ENCODE measurements at regions not wholly inside any gene's neighbourhood (a gene's known extent, or its start where the extent isn't known, plus 50 kb on each side); places are given as distances from the start of the nearest gene placed in this dataset.
"Not testable (repeated sequence)": the region's sequence is repeated elsewhere in the genome, so short reads cannot be mapped to it uniquely, and the experiment has no call there.

DNA sequence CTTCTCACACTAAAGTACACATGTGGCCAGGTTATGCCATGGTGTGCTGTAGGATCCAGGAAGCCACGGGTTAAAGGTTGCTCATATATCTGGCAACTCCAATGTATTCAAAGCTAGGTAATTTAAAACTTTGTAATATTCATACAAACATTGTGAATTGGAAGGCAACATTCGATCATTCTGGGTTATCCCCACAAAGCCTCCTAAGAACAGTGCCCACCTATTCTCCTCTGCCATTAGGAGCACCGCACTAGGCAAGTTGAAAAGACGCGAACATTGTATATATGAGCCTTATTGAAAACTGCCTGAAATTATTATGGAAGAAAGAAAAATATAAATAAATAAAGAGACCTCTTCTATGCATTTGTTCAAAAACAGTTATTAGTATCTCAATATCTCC is 228.2 kb downstream of the IGSF11 start:
- CTCF ChIA-PET = interaction anchor here (1.2 to 2.4 kb wide), 3 partner anchors 10 to 46 kb away, joined by 3 to 6 read pairs (median 4); no protein-coding TSS in a partner anchor
- POLR2A ChIA-PET = no interaction called here
- TF ChIP-seq, protein P1, sequence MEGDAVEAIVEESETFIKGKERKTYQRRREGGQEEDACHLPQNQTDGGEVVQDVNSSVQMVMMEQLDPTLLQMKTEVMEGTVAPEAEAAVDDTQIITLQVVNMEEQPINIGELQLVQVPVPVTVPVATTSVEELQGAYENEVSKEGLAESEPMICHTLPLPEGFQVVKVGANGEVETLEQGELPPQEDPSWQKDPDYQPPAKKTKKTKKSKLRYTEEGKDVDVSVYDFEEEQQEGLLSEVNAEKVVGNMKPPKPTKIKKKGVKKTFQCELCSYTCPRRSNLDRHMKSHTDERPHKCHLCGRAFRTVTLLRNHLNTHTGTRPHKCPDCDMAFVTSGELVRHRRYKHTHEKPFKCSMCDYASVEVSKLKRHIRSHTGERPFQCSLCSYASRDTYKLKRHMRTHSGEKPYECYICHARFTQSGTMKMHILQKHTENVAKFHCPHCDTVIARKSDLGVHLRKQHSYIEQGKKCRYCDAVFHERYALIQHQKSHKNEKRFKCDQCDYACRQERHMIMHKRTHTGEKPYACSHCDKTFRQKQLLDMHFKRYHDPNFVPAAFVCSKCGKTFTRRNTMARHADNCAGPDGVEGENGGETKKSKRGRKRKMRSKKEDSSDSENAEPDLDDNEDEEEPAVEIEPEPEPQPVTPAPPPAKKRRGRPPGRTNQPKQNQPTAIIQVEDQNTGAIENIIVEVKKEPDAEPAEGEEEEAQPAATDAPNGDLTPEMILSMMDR (IDR thresholded peaks at IDR 0.05; ENCODE audit: control extremely low read depth, extremely low read depth, low read depth, missing control alignments) = no peak
- DNase-seq (ENCODE audit: extremely low spot score) = no peak

DNA sequence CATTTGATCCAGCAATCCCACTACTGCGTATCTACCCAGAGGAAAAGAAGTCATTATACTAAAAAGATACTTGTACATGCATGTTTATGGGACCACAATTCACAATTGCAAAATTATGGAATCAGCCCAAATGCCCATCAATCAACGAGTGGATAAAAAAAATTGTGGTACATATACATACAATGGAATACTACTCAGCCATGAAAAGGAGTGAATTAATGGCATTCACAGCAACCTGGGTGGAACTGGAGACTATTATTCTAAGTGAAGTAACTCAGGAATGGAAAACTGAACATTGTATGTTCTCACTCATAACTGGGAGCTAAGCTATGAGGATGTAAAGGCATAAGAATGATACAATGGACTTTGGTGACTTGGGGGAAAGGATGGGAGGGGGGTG is 227.3 kb downstream of the IGSF11 start:
- ChIA-PET POLR2A (interaction anchor here (0.6 kb wide), 1 partner anchor 11 kb away, joined by 3 read pairs; no protein-coding TSS in a partner anchor), CTCF (interaction anchor here (0.6 to 2.4 kb wide), 6 partner anchors 9 to 560 kb away, joined by 3 to 8 read pairs (median 4); no protein-coding TSS in a partner anchor)
- not testable (repeated sequence) for DNase-seq (ENCODE audit: extremely low spot score)

DNA sequence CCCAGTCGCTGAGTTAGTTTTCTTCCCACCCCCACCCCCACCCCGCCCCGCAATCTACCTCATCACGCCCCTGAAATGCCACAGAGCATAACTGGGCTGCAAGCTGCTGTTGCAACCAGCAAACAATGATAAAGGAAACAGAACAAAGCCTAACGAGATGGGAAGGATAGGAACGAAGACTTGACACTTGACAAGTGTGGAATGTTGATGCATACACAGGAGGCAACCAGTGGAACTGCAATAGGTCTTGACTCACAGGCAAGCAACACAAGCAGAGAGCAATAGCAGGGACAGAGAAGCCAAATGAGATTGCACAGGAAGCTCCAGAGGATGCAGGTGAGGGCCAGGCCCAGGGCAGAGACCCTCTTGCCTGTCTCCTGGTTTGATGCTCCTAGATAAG is 225.9 kb downstream of the IGSF11 start:
- TF ChIP-seq, protein P1 (IDR thresholded peaks at IDR 0.05; ENCODE audit: control extremely low read depth, extremely low read depth, low read depth, missing control alignments) = no peak
- CTCF ChIA-PET = interaction anchor here (1.2 to 2.4 kb wide), 3 partner anchors 8 to 23 kb away, joined by 4 to 8 read pairs (median 4); no protein-coding TSS in a partner anchor
- POLR2A ChIA-PET = no interaction called here
- DNase-seq (ENCODE audit: extremely low spot score) = no peak

DNA sequence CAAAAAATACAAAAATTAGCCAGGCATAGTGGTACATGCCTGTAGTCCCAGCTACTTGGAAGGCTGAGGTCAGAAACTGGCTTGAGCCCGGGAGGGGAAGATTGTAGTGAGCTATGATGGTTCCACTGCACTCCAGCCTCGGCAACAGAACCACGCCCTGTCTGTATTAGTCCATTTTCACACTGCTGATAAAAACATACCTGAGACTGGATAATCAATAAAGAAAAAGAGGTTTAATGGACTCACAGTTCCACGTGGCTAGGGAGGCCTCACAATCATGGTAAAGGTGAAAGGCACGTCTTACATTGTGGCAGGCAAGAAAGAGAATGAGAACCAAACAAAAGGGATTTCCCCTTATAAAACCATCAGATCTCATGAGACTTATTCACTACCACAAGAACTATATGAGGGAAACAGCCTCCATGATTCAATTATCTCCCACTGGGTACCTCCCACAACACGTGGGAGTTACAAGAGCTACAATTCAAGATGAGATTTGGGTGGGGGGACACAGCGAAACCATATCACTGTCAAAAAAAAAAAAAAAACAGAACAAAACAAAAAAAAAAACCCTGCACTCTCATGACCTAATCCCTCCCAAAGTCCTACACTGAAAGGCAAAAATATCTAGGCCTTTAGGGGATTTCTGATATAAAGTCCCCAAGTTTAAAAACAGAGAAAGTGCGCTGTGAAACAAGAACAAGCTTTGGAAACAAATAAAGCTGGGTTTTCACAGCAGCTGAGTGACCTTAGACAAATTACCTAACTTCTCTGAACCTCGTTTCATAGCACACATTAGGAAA is 224.7 kb downstream of the IGSF11 start:
- no peak for DNase-seq (ENCODE audit: extremely low spot score)
- ChIA-PET POLR2A (interaction anchor here (0.6 kb wide), 2 partner anchors 13 to 171 kb away, joined by 4 read pairs; no protein-coding TSS in a partner anchor), CTCF (interaction anchor here (0.7 to 2.1 kb wide), 7 partner anchors 9 to 1324 kb away, joined by 3 to 6 read pairs (median 3); no protein-coding TSS in a partner anchor)
- TF ChIP-seq, protein P1 (IDR thresholded peaks at IDR 0.05; ENCODE audit: control extremely low read depth, extremely low read depth, low read depth, missing control alignments) = no peak

DNA sequence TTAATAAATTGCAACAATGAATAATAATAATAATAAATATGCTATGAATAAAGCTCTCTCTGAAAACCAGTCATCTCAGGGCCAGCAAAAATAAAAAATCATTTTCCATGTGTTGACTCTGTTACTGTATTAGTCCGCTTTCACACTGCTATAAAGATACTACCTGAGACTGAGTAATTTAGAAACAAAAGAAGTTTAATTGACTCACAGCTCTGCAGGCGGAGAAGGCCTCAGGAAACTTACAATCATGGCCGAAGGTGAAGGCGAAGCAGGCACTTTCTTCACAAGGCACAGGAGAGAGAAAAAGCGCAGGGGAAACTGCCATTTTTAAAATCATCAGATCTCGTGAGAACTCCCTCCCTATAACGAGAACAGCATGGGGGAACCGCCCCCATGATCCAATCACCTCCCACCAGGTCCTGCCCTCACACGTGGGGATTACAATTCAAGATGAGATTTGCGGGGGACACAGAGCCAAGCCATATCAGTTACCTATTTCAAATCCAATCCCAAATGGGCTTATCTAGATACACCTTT is 224.1 kb downstream of the IGSF11 start:
- no peak for DNase-seq (ENCODE audit: extremely low spot score)
- TF ChIP-seq, protein P1 (IDR thresholded peaks at IDR 0.05; ENCODE audit: control extremely low read depth, extremely low read depth, low read depth, missing control alignments) = no peak
- CTCF ChIA-PET = interaction anchor here (0.7 to 2.1 kb wide), 8 partner anchors 8 to 1325 kb away, joined by 3 to 6 read pairs (median 3); no protein-coding TSS in a partner anchor
- POLR2A ChIA-PET = no interaction called here

DNA sequence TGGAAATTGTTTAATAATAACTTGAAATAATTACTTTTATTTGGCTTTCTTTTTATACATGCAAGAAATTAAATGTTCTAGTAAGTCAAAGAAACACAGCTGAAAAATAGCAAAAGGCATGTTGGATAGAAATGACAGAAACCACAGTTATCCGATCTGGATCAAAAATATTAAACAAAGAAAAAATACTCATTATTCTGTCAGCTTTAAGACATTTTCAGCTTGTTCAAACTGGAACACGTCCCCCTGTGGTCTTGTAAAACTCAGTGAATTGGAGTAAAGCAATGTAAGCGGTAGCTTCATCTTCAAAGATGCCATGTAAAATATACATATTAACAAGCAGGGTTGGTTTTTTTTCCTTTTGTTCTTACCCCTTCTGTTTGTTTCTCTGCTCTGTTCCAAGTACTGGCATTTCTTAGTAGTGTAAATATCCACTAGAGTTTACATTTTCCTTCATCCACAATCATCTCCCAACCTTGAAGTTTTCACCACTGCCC is 223.4 kb downstream of the IGSF11 start:
- CTCF ChIA-PET = interaction anchor here (0.7 to 2.1 kb wide), 4 partner anchors 22 to 73 kb away, joined by 3 to 6 read pairs (median 3); no protein-coding TSS in a partner anchor
- POLR2A ChIA-PET = no interaction called here
- DNase-seq (ENCODE audit: extremely low spot score) = no peak
- TF ChIP-seq, protein P1 (IDR thresholded peaks at IDR 0.05; ENCODE audit: control extremely low read depth, extremely low read depth, low read depth, missing control alignments) = no peak
